ENCODE measurements at regions not wholly inside any gene's neighbourhood (a gene's known extent, or its start where the extent isn't known, plus 50 kb on each side); places are given as distances from the start of the nearest gene placed in this dataset.

GRCh38 chr5:141762790-141763368, 80.8 kb upstream of the ARAP3 start:
- no peak for TF ChIP-seq CTCF (tag by site-specific recombination; IDR thresholded peaks at IDR 0.05)
- TF ChIP-seq ZNF169 (tag by site-specific recombination; IDR thresholded peaks at IDR 0.05) = no peak
- no peak for TF ChIP-seq ZNF791 (tag by site-specific recombination; IDR thresholded peaks at IDR 0.05)
- no peak for TF ChIP-seq ZNF280D (tag by site-specific recombination; IDR thresholded peaks at IDR 0.05)
- no peak for TF ChIP-seq ZBTB49 (tag by site-specific recombination; IDR thresholded peaks at IDR 0.05; ENCODE audit: low read depth)
- no peak for TF ChIP-seq ZNF416 (tag by site-specific recombination; IDR thresholded peaks at IDR 0.05)
- TF ChIP-seq ZNF274 (IDR thresholded peaks at IDR 0.05; ENCODE audit: low read length) = no peak
- TF ChIP-seq ZNF274 (tag by site-specific recombination; IDR thresholded peaks at IDR 0.05; ENCODE audit: borderline replicate concordance) = no peak
